ENCODE measurements at regions not wholly inside any gene's neighbourhood (a gene's known extent, or its start where the extent isn't known, plus 50 kb on each side); places are given as distances from the start of the nearest gene placed in this dataset.

GRCh38 chr1:58396150-58396549 is 150.4 kb downstream of the OMA1 start:
- TF ChIP-seq CTCF (conservative IDR thresholded peaks at IDR 0.05 in 1 of 2, IDR thresholded peaks at IDR 0.05 in 1 of 2; ENCODE audit: extremely low read depth in 1 of 2, insufficient read depth in 1 of 2, low read depth in 1 of 2, low read length in 2 of 2) (no peak), EZH2 (IDR thresholded peaks at IDR 0.05; ENCODE audit: borderline replicate concordance, low read length) (no peak)

Data from mammary epithelial cell (primary cell).